Left kidney (tissue), 1 donor: ENCODE measurements at regions not wholly inside any gene's neighbourhood (a gene's known extent, or its start where the extent isn't known, plus 50 kb on each side); places are given as distances from the start of the nearest gene placed in this dataset.
"Not testable (repeated sequence)": the region's sequence is repeated elsewhere in the genome, so short reads cannot be mapped to it uniquely, and the experiment has no call there.

Source experiments
- DNase-seq: peaks from one replicate; pipeline ENCODE4 v3.0.0-alpha.2; 2013

DNA sequence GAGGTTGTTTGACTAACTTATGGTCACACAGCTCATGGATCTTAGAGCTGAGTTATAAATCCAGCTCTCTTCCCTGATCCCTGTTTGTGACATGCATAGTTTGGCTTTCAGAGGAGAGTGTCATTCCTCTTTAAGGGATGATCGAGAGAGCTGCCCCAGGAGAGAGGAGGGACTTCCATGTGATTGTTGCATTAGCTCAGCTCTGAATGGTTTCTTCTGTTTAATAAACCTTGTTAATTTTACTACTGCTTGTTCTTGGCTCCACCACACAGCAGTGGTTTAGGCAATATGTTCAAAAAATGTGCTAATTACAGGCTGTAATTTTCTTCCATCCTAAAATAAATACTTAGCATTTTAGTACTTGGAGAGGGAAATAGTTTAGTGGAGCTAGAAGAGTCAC lies 152.5 kb downstream of the C12orf75 start:
- no peak for DNase-seq

DNA sequence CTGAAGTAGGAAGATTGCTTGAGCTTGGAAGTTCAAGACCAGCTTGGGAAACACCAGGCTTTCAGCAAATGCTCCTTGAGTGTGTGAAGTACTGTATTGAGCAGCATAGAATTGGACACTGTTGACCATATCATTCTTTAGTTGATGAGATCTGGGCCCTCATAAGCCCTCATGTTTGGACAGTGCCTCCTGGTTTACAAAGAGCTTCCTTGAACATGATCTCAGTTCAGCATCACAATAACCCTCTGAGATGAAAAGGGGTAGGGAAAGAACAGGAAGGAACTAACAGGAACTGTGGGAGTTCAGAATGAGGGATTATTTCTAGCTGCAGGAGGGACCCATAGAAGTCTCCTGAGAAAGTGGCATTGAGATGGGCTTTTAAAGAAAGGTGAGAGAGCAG lies 153.2 kb downstream of the C12orf75 start:
- DNase-seq = no peak

DNA sequence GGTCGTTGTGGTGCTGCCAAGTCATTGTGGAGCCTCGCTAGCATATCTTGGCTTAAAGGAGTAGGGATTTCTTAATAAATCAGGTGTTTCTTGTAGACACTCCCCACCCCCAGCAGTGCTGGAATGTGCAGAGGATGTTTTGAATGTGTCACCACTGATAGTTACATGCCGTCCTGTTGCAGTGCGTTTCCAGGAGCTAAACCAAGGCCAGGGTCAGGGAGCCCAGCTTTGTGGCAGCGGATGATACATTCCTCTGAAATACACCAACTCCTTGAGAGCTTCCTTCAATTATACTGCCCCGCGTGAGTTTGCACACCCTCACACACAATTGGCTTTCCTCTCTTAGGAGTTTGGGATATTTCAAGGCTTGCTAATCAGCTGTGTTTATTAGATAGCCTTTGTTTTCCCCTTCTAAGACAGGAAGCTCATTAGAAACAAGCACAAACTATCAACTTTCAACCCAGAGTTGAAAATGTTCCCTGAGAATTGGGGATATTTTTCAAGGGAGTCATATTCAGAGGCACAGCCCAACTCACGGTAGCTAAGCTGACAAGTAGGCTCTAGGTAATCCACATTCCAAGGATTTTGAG lies 154.9 kb downstream of the C12orf75 start:
- no peak for DNase-seq

DNA sequence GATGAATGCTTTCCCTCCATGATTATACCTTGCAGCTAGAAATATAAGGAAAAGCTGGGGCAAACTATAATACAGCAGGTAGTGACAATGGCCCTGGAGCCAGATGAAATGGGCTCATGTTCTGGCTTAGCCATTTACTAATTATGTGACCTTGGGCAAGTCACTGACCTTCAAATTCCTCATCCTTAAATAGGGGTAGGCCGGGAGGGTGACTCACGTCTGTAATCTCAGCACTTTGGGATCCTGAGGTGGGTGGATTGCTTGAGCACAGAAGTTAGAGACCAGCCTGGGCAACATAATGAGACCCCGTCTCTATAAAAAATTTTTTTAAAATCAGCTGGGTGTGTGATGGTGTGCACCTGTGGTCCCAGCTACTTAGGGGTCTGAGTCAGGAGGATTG lies 155.4 kb downstream of the C12orf75 start:
- no peak for DNase-seq

DNA sequence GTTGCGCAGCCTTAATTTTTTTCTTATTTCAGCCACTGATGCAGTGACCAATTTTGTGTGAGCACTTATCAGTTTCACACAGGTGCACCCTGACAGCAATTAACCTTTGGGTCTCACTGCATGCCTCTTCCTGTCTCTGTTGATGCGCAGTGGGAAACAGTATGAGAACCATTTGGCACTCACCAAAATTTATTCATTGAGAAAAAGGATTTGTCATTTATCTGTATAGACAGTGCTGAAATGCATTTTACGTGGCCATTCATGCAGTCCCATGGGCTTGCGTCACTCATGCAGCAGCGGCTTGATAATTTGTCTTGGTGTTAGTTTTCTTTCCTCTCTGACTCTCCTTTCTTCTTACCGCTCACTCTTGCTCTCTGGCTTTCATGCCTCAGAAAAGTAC lies 157.5 kb downstream of the C12orf75 start:
- no peak for DNase-seq

DNA sequence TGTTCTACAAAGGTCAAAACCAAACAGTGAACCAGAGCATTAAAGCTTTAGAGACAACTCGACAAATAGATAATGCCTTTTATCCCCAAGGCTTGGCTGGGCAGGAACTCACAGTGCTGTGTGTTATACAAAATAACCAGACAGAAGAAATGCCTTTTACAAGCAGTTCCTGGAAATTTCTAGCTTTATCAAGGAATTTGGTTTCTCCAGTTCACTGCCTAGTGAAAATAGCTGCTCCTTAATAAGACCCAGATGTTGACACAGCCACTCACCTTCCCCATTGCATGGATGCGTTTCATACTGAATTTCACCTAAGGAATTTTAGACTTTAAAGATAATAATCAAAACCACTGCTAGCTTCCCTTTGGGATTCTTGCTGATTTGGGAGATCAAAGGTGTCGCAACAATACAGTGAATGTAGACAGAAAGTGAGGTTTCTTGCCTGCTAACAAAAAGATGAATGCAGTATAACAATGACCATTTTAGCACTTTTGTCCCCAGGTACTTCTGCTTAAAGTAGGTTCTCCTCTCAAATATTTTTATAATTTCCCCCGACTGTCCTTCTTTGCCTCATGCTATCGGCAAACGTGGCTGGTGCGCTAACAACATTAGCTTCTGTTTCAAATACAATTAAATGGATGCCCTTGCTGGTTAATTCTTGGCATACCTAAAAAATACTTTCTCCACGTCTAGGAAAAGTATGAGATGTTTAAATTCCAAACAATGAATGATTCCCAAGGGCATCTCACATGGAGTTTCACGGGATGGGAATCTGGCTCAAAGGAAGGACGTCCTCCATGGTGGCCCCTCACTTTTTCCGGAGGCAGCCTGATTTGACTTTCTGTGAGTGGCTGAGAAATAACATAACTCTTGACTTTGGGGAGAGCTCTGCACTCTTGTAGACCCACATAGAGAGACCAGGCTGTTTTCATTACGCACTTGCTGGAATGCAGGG lies 162.4 kb downstream of the C12orf75 start:
- no peak for DNase-seq

DNA sequence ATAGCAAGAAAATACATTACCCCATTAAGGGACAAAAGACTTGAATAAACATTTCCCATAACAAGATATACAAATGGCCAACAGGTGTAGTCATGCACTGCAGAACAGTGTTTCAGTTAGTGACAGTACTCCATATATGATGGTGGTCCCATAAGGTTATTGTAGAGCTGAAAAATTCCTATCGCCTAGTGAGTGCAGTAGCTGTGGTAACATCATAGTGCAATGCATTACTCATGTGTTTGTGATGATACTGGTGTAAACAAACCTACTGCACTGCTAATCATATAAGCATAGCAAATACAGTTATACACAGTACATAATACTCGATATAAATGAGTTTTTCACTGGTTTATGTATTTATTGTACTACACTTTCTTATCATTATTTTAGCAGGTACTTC lies 168.7 kb downstream of the C12orf75 start:
- DNase-seq = no peak

DNA sequence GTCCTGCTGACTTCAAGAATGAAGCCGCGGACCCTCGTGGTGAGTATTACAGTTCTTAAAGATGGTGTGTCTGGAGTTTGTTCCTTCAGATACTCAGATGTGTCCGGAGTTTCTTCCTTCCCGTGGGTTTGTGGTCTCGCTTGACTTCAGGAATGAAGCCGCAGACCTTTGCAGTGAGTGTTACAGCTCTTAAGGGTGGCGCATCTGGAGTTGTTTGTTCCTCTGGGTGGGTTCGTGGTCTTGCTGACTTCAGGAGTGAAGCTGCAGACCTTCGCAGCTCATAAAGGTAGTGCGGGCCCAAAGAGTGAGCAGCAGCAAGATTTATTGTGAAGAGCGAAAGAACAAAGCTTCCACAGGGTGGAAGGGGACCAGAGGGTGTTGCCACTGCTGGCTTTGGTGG lies 170.2 kb downstream of the C12orf75 start:
- not testable (repeated sequence) for DNase-seq

DNA sequence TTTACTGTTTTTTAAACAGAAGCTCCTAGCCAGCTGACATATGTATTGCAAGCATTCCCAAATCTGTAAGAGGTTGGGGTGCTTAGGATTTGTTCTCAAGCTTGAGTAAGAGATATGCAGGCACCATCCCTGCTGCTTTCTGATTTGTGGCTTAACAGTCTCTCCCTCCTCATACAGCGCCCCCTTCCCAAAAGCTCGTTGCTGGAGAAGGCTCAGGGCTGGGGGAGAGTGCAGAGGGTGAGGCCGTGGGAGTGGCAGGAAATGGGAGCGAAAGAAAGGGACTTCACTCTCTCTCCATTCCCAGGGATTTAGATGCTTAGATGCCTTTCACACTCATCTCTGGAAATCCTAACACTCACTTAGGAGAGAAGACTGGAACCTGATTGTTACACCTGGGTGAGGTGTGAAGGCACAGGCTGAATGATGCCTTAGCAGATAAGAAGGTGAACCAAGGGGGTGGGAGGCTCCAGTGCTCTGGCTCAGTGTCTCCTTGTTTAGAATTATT lies 172.0 kb downstream of the C12orf75 start:
- DNase-seq = no peak

DNA sequence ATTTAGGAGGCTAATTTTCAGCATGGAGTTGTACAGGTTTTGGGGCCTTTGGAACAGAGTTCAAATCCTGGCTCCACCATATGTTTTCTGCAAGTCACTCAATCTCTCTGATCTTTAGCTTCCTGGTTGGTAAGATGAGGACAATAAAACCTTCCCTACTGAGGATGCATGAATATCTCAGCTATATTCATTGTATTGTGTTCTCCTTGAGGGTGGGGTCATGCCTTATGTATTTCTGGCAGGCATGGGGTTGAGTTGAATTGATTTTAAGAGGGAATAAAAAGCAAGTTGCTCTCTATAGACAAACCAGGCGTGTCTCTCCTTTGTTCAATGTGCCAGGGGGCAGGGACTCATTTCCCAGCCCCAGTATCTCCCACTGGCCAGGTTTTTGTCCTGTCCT lies 173.1 kb downstream of the C12orf75 start:
- no peak for DNase-seq

DNA sequence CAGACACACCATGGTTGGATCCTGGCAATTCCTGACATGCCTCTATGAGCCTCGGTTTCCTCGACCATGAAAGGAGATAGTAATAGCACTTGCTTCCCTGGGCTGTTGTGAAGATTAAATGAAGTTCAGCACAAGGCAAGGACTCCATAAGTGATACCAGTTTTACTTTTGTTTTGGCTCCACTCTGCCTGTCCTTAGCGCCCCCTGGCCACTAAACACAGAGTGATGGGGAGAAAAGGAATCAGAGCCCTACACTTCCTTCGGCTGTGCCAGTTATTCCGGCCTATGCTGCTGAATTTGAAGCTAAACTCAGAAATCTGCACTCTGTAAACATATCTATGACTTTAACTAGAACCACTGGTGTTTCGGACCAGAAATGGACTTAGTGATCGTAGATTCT lies 173.8 kb downstream of the C12orf75 start:
- no peak for DNase-seq

DNA sequence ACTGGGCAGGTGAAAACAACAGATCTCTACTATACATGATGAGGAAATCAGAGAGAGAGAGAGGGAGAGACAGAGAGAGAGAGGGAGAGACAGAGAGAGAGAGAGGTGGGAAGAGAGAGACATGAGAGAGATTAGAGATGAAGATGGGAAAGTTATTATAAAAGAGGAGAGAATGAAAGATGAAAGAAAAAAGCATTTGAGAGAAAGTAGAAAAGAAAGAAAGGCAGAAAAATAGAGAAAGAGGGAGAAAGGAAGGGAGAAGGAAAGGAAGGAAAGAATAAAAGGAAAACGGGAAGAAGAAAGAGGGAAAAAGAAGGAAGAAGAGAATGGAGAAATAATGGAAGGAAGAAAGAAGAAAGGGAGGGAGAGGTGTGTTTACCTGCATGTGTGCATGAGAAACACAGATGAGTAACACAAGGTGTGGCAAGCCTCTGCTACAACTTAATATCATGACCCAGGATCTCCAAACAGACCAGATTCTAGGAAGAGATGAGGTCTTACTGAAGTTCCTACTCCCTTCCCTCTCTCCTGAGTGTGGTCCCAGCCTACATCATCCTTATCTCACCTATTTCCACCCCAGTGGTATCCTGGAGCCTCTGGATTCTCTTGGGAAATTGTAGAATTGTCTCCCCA lies 176.3 kb downstream of the C12orf75 start:
- no peak for DNase-seq

DNA sequence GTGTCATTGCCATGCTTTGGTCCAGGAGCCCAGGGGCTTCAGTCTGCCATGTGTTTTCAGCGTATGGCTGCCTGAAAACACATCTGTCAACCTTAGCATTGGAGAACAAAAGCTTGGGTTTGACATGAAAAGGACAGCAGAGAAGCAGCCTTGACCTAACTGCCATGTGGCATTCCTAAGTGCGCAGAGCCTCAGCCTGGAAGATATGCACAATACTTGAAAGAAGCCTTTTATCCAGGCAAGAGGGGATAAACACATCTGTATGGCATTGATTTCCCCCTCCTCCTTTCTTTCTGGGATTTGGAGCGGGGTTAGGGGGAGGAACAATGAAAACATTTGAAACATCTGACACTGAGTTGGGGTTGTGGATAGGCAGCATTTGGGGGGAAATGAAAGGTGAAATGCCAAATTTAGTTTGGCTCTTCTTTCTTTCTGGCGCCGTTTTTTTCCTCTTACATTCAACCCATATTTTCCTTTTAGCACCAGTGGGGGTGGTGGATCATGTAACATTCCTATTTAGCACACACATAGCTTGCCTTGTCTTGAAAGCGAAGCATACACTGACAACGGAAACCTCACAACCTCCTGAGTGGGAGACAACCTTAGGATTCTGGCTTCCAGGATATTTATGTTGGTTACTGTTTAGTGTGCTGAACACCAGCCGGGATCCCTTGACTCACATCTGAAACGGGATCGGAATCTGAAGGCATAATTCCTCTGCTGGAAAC lies 177.0 kb downstream of the C12orf75 start:
- DNase-seq = no peak

DNA sequence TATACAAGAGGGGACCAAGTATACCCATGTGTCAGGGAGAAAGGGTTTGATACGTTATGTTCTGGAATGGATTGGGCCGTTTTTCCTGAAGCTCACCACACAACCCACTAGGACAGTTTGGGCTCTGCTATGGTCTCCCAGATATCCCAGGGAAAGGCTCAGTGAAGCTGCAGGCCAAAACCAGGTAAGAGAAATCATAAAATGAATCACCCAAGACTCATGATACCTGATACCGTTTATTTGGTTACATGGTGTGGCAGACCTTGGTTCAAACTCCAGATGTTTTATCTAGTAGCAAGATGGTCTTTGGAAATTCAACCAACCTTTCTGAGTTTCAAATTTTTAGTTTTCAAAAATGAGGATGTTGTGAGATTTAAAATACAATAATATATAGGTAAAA lies 177.6 kb downstream of the C12orf75 start:
- DNase-seq = no peak

DNA sequence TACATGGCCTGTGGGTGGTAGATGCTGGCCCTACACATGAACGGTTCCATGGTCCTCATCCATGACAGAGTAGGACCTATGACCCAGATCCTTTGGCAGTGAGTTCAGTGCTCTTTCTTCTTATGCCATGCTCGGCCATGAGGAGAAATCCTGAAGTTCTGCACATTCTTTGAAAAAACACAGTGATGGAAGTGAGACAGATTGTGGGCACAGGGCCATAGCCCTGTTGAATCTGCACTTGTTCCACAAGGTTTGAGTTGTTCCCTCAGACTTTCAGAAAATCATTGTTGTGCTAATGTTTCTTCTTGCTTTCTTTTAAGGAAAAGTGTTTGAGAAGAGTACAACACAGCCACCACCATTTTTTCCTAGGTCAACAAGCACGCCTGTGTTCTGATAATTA lies 180.0 kb downstream of the C12orf75 start:
- DNase-seq = no peak

DNA sequence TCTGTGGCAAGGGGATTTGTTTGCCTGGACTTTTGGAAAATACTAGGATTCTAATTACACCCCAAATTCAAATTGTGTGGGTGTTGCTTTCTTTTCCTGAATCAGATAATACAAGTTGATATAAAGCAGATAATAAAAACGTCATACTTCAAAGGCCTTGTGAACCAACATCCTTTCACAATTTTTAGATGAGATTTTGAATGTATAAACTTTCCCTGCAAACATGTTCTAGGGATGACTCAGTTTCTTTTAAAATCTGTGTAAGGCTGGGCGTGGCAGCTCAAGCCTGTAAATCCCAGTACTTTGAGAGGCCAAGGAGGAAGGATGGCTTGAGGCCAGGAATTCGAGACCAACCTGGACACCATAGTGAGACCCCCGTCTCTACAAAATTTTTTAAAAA lies 182.4 kb downstream of the C12orf75 start:
- DNase-seq = not testable (repeated sequence)

DNA sequence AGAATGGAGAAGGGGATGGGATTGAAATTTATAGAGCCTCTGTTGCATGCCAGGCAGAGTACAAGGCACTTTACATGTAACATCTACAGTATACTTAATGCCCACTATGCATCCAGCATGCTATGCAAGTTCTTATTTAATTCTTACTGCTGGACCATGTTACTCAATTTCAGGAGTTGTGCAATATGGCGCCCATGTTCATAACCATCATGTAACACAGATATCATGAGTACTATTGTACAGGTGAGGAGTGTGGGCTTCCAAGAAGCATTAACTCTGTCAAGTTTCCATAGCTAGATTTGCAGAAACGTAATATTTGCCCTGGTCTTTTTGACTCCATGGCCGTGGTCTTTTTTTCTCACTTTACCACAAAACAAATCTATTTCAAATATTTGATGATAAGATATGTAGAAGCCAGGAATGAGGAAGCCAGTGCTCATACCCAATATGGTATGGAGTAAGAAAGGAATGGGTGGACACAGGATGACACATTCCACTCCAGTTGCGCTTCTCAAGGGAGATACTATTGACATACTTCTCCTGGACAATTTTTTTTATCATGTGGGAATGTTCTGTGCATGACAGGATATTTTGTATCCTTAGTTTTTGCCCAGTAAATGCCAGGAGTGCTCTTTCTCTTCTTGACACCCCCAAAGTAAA lies 191.8 kb downstream of the C12orf75 start:
- DNase-seq = no peak

DNA sequence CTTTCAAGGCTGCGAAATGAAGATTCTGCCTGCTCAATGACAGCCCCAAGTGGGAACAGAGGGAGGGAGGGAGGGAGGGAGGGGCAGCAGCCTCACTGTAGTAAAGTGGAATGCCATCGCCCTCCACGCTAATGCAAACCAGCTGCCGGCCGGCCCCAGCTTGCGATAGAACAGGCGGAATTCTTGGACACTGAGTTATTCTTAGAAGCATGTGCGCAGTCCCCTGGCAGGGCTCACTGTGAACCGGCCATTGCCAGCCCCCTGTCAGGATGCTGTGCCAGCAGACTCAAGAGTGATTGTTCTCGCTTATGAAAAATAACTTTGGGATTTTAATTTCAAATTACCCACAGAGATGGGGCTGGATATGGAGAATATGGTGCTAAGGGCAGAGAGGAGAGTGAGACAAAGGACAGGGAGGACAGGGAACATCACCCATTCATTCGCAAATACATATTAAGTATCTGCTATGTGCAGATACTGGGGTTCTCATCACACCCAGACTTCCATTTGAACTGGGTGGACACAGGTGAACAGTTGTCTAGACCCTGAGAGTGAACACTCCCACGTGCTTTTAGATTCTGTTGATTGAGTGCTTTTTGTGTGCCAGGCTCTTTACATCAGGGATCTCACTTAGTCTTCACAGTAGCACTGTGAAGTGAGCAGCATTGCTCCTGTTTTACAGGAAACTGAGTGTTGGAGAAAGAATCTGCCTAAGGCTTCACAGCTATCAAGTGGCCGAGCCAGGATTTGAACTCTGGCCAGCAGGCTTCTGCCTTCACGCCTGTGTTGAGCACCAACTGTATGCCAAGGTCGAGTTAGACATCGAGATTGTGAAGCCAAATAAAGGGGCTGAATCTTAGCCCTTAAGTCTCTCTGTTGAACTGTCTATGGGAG lies 192.9 kb downstream of the C12orf75 start:
- DNase-seq = peak; percentile 50

DNA sequence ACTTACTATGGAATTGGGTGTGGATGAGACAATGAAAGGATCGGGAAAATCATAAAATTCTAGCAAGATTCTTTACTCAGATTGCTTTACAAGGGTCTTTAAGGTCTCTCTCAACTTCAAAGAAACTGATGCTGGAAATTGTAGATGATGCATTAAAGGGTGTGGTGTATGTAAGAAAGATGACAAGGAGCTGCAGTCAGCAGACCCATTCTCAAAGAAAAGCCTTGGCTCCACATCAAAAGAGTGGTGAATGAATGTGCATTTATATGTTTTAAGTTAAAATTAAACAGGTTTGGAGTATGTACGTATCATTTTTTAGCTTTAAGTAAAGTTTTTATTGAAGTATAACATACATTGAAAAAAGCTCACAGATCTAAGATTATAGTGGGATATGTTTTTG lies 194.5 kb downstream of the C12orf75 start:
- no peak for DNase-seq

DNA sequence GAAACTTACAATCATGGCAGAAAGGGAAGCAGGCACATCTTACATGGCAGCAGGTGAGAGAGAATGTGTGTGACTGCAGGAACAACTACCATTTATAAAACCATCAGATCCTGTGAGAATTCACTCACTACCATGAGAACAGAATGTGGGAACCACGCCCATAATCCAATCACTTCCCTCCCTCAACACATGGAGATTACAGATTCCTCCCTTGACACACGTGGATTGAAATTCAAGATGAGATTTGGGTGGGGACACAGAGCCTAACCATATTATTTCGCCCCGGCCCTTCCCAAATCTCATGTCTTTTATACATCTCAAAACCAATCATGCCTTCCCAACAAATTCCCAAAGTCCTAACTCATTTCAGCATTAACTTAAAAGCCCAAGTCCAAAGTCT lies 203.6 kb downstream of the C12orf75 start:
- no peak for DNase-seq

DNA sequence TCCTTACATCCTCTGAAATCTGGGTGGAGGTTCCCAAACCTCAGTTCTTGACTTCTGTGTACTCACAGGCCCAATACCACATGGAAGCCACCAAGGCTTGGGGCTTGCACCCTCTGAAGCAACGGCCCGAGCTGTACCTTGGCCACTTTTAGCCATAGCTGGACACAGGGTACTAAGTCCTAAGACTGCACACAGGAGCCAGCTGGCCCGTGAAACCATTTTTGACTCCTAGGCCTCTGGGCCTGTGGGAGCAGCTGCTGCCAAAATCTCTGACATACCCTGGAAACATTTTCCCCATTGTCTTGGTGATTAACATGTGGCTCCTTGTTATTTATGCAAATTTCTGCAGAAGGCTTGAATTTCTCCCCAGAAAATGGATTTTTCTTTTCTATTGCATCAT lies 204.5 kb downstream of the C12orf75 start:
- not testable (repeated sequence) for DNase-seq
